NT2/D1 (cell line): ENCODE measurements at regions not wholly inside any gene's neighbourhood (a gene's known extent, or its start where the extent isn't known, plus 50 kb on each side); places are given as distances from the start of the nearest gene placed in this dataset.
"Not testable (repeated sequence)": the region's sequence is repeated elsewhere in the genome, so short reads cannot be mapped to it uniquely, and the experiment has no call there.

Experiments
- YY1 ChIP-seq: IDR thresholded peaks from 2 replicates; pipeline ENCODE4 v1.6.1; 2011; ENCODE audit not compliant: insufficient read length, insufficient read depth
- ZNF274 ChIP-seq: IDR thresholded peaks from 2 replicates; pipeline ENCODE4 v1.6.1; 2011; ENCODE audit warnings: mild to moderate bottlenecking, low read depth, low read length

- TF ChIP-seq YY1, ZNF274: not testable (repeated sequence)
These were observed 355.1 kb upstream of the TNC start for GRCh38 chr9:115473032-115473431.
